Endothelial cell of umbilical vein (primary cell): ENCODE measurements at regions not wholly inside any gene's neighbourhood (a gene's known extent, or its start where the extent isn't known, plus 50 kb on each side); places are given as distances from the start of the nearest gene placed in this dataset.

Source experiments
- BruUV-seq: library from RNA; stranded (reverse); fragments of 400-500 nt; replicated peaks from 2 replicates; lab custom pipeline; 2021; lab: Mats Ljungman, UMichigan
- CTCF ChIA-PET: fragments of 300-600, 350-600 bp; sonication (Branson Sonifier 250); formaldehyde crosslinking; loops from one replicate; lab custom pipeline; 2021; ENCODE audit warnings: antibody characterized with exemption, inconsistent platforms; lab: Charles Lee
- POLR2A ChIA-PET: fragments of 300-600, 350-600 bp; sonication (Branson Sonifier 250); formaldehyde crosslinking; loops from one replicate; lab custom pipeline; 2021; ENCODE audit warnings: antibody characterized with exemption, inconsistent platforms; lab: Charles Lee
- DNase-seq: peaks from one replicate; pipeline ENCODE4 v3.0.0-alpha.2; 2011; ENCODE audit warnings: low read depth, low spot score
- FAIRE-seq: peaks from 2 replicates; lab custom pipeline; 2011; peaks lifted over from hg19 to GRCh38; lab: Jason Lieb, UNC
- H2AFZ ChIP-seq: 2 replicates; pipeline ENCODE4 v1.6.0; 2012; ENCODE audit warnings: low read depth, low read length, control low read depth, inconsistent platforms
- H3K27ac ChIP-seq: 2 replicates; pipeline ENCODE4 v1.5.1; 2011; ENCODE audit warnings: low read depth, mild to moderate bottlenecking, control low read depth, low read length, moderate library complexity; ENCODE audit not compliant: insufficient read depth
- H3K27me3 ChIP-seq, 2 experiments: 2 replicates each; pipeline versions ENCODE4 v1.6.0 to v1.6.1; 2011; ENCODE audit warnings: low read length in 2 of 2, mixed read lengths in 1 of 2; ENCODE audit not compliant: control insufficient read depth in 2 of 2, insufficient read depth in 2 of 2
- H3K36me3 ChIP-seq, 2 experiments: 2 replicates in 1 of 2; 3 replicates in 1 of 2; pipeline ENCODE4 v1.5.1; 2011; ENCODE audit warnings: low read length in 2 of 2, mild to moderate bottlenecking in 1 of 2, moderate library complexity in 1 of 2; ENCODE audit not compliant: control insufficient read depth in 2 of 2, insufficient read depth in 2 of 2; ENCODE audit errors: extremely low read depth in 1 of 2
- H3K4me1 ChIP-seq: 3 replicates; pipeline ENCODE4 v1.5.1; 2011; ENCODE audit warnings: mild to moderate bottlenecking, low read length; ENCODE audit not compliant: control insufficient read depth, insufficient read depth; ENCODE audit errors: extremely low read depth
- H3K4me2 ChIP-seq: 2 replicates; pipeline ENCODE4 v1.6.1; 2011; ENCODE audit warnings: low read length, control low read depth, mixed read lengths; ENCODE audit not compliant: insufficient read depth
- H3K4me3 ChIP-seq, 3 experiments: fragments of 200-600 bp in 1 of 3; sonication (generic), shearing (Covaris generic) in 1 of 3; replicated peaks in 1 of 3; 2 replicates each; pipeline ENCODE4 v1.5.1; 2011 to 2016; ENCODE audit warnings: control low read depth in 3 of 3, low read length in 3 of 3, mild to moderate bottlenecking in 2 of 3, inconsistent platforms in 1 of 3, low read depth in 1 of 3, moderate library complexity in 1 of 3; ENCODE audit not compliant: insufficient read depth in 1 of 3
- H3K79me2 ChIP-seq: 2 replicates; pipeline ENCODE4 v1.6.0; 2012; ENCODE audit warnings: low read length, inconsistent platforms; ENCODE audit not compliant: control insufficient read depth, insufficient read depth
- H3K9ac ChIP-seq: replicated peaks from 2 replicates; pipeline ENCODE3; 2011; ENCODE audit warnings: low read length, control low read depth; ENCODE audit not compliant: insufficient read depth; ENCODE audit errors: extremely low read depth
- H3K9me1 ChIP-seq: replicated peaks from 3 replicates; pipeline ENCODE4 v1.6.0; 2011; ENCODE audit warnings: mild to moderate bottlenecking, low read length; ENCODE audit not compliant: control insufficient read depth, insufficient read depth; ENCODE audit errors: extremely low read depth
- H3K9me3 ChIP-seq: replicated peaks from 2 replicates; pipeline ENCODE4 v1.5.1; 2012; ENCODE audit warnings: low read length, inconsistent platforms; ENCODE audit not compliant: control insufficient read depth, insufficient read depth
- H4K20me1 ChIP-seq: replicated peaks from 2 replicates; pipeline ENCODE3; 2011; ENCODE audit warnings: mild to moderate bottlenecking, low read length; ENCODE audit not compliant: control insufficient read depth, insufficient read depth; ENCODE audit errors: extremely low read depth
- CTCF ChIP-seq, 2 donors: IDR thresholded peaks; 1 replicate in 1 of 2; 2 replicates in 1 of 2; pipeline ENCODE4 v1.5.1; 2011; ENCODE audit warnings: low read length in 2 of 2, mild to moderate bottlenecking in 2 of 2, moderate library complexity in 2 of 2, control low read depth in 1 of 2, inconsistent platforms in 1 of 2, low read depth in 1 of 2; ENCODE audit not compliant: insufficient read depth in 1 of 2; ENCODE audit errors: extremely low read depth in 1 of 2
- EZH2 ChIP-seq: IDR thresholded peaks from 2 replicates; pipeline ENCODE4 v1.6.1; 2012; ENCODE audit warnings: borderline replicate concordance, low read depth, mild to moderate bottlenecking, moderate library complexity, low read length, inconsistent platforms; ENCODE audit not compliant: severe bottlenecking
- FOS ChIP-seq: IDR thresholded peaks from 2 replicates; pipeline ENCODE4 v1.6.1; 2011; ENCODE audit warnings: mild to moderate bottlenecking, low read length, moderate library complexity, borderline replicate concordance; ENCODE audit not compliant: insufficient read depth
- GATA2 ChIP-seq: IDR thresholded peaks from 2 replicates; pipeline ENCODE4 v1.7.0; 2011; ENCODE audit warnings: low read depth, mild to moderate bottlenecking, moderate library complexity, mixed read lengths, low read length; ENCODE audit not compliant: insufficient read length, insufficient read depth
- JUN ChIP-seq: IDR thresholded peaks from 2 replicates; pipeline ENCODE4 v1.6.1; 2011; ENCODE audit warnings: borderline replicate concordance, low read depth; ENCODE audit not compliant: insufficient read length, insufficient read depth
- MAX ChIP-seq: IDR thresholded peaks from 2 replicates; pipeline ENCODE4 v1.6.1; 2011; ENCODE audit not compliant: insufficient read depth, insufficient read length
- MYC ChIP-seq: IDR thresholded peaks from one replicate; pipeline ENCODE4 v1.6.1; 2011; ENCODE audit warnings: mild to moderate bottlenecking, low read depth, low read length
- POLR2A ChIP-seq: IDR thresholded peaks from 2 replicates; pipeline ENCODE4 v1.6.1; 2012; ENCODE audit warnings: low read depth, mild to moderate bottlenecking, control low read depth, low read length
- POLR2AphosphoS5 ChIP-seq: IDR thresholded peaks from 2 replicates; pipeline ENCODE4 v1.6.1; 2012; ENCODE audit warnings: low read depth, mild to moderate bottlenecking, control low read depth, low read length, moderate library complexity; ENCODE audit not compliant: insufficient read depth
- dilution Hi-C: fragments of 300-500 bp; cut with MboI; formaldehyde crosslinking; loops from one replicate; pipeline ENCODE4 v1.15.0; 2019; ENCODE audit warnings: low sequenced_read_pairs; ENCODE audit not compliant: extremely low pct_ligation_motif_present
- intact Hi-C: fragments of 100-400 bp; cut with micrococcal nuclease; formaldehyde crosslinking; loops from one replicate; pipeline ENCODE4 v1.10.0; 2022

- FAIRE-seq, result no peak
- H3K36me3 ChIP-seq, result no peaks in the 10 kb centered on the region
- no peaks in the 10 kb centered on the region for H4K20me1 ChIP-seq
- ChIA-PET POLR2A (no interaction called here), CTCF (no interaction called here)
- no peaks in the 10 kb centered on the region for H3K27me3 ChIP-seq
- no TSS peak for BruUV-seq
- DNase-seq, result no peak
- dilution Hi-C loops, result no loop called here
- H3K9me1 ChIP-seq, result no peaks in the 10 kb centered on the region
- no peaks in the 10 kb centered on the region for H3K4me1 ChIP-seq
- H3K79me2 ChIP-seq, result no peaks in the 10 kb centered on the region
- no peak overlapping the region for H3K4me2 ChIP-seq
- intact Hi-C loops, result no loop called here
- no peak overlapping the region for H3K4me3 ChIP-seq
- H3K9me3 ChIP-seq, result no peaks in the 10 kb centered on the region
- no peak overlapping the region for H3K27ac ChIP-seq
- TF ChIP-seq EZH2 (no peak), POLR2AphosphoS5 (no peak), FOS (no peak), GATA2 (no peak), JUN (no peak), MAX (no peak), POLR2A (no peak), CTCF (IDR thresholded peaks at IDR 0.05; ENCODE audit: extremely low read depth in 1 of 2, insufficient read depth in 1 of 2, low read depth in 1 of 2, low read length in 2 of 2) (no peak), MYC (no peak)
- H3K9ac ChIP-seq, result no peak overlapping the region
- no peak overlapping the region for H2AFZ ChIP-seq
Observed at GRCh38 chrY:21175505-21175904, 335.6 kb upstream of the RBMY1B start.
